Transverse colon (tissue), 4 donors: ENCODE measurements at regions not wholly inside any gene's neighbourhood (a gene's known extent, or its start where the extent isn't known, plus 50 kb on each side); places are given as distances from the start of the nearest gene placed in this dataset.

Experiments used
- POLR2AphosphoS5 ChIP-seq, 3 donors: sonication (generic); formaldehyde crosslinking; IDR thresholded peaks; one replicate each; pipeline ENCODE4 v1.6.1; 2016; ENCODE audit warnings: antibody characterized with exemption in 3 of 3
- TF ChIP-seq, protein P1 (sequence below), 5 experiments: fragments of 200-600 bp in 3 of 5; fragments of 450-650 bp in 2 of 5; sonication (generic) in 3 of 5; IDR thresholded peaks; 1 replicate in 2 of 5; 2 replicates in 3 of 5; pipeline ENCODE4 v1.5.1; 2016 to 2017; ENCODE audit warnings: antibody characterized with exemption in 5 of 5, inconsistent platforms in 3 of 5, mild to moderate bottlenecking in 2 of 5, moderate library complexity in 1 of 5

- TF ChIP-seq, protein P1, sequence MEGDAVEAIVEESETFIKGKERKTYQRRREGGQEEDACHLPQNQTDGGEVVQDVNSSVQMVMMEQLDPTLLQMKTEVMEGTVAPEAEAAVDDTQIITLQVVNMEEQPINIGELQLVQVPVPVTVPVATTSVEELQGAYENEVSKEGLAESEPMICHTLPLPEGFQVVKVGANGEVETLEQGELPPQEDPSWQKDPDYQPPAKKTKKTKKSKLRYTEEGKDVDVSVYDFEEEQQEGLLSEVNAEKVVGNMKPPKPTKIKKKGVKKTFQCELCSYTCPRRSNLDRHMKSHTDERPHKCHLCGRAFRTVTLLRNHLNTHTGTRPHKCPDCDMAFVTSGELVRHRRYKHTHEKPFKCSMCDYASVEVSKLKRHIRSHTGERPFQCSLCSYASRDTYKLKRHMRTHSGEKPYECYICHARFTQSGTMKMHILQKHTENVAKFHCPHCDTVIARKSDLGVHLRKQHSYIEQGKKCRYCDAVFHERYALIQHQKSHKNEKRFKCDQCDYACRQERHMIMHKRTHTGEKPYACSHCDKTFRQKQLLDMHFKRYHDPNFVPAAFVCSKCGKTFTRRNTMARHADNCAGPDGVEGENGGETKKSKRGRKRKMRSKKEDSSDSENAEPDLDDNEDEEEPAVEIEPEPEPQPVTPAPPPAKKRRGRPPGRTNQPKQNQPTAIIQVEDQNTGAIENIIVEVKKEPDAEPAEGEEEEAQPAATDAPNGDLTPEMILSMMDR (IDR thresholded peaks at IDR 0.05), result no peak
- TF ChIP-seq POLR2AphosphoS5 (IDR thresholded peaks at IDR 0.05), result no peak
These were observed 386.5 kb upstream of the SGO1 start for GRCh38 chr3:20572473-20572872.
